ENCODE measurements at regions not wholly inside any gene's neighbourhood (a gene's known extent, or its start where the extent isn't known, plus 50 kb on each side); places are given as distances from the start of the nearest gene placed in this dataset.
"Not testable (repeated sequence)": the region's sequence is repeated elsewhere in the genome, so short reads cannot be mapped to it uniquely, and the experiment has no call there.

DNA sequence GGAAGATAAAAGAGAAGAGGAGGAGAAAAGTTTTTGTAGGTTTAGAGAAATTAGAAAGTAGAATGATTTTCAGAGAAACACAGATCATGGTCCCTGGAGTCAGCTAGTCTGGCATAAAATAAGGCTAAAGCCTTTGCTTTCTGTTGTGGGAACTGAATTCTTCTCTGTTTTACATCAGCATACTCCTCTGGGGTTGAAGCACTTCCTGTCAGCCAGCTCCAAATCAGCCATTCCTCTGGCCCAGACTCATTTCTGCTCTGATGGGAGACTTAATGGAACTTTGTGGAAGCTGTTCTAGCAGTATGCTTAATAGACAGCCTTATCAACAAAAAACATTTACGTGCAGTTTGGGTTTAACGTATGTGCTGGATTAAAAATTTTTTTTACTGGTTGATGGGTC lies 143.2 kb downstream of the HMHB1 start:
- DNase-seq = peak; percentile 61

DNA sequence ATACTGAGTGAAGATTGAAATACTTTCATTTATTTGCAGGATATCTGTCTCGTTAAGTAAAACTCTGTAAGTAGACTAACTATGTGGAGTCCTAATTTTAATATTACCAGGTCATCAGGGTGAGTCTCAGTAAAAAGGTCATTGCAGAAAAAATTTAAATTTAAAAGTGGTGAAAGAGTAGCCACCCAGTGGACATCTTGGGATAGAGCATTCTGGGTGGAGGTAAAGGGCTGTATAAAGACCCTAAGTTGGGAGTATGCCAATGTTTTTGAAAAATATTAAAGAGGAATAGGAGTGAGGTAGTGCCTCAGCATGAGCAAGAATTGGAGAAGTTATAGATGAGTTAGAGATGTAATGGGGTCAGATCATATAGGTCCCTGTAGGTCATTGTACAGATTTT lies 145.5 kb downstream of the HMHB1 start:
- no peak for DNase-seq

DNA sequence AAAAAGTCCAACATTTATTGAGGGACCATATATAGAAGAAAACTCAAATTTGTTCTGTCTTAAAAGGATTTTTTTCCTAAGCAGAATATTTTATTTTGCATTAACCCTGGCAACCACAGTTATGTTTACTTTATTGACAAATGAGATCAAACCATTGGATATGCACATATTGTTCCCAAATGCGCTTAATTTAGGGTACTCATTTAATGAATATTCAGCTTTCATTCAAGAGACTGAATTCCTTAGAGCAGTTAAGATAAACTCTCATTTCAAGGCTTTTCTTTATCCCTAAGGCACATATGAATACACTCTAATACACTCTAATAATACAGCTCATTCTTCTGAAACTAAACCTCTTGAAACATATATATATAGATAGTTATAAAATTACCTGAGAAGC lies 150.2 kb downstream of the HMHB1 start:
- DNase-seq = no peak

DNA sequence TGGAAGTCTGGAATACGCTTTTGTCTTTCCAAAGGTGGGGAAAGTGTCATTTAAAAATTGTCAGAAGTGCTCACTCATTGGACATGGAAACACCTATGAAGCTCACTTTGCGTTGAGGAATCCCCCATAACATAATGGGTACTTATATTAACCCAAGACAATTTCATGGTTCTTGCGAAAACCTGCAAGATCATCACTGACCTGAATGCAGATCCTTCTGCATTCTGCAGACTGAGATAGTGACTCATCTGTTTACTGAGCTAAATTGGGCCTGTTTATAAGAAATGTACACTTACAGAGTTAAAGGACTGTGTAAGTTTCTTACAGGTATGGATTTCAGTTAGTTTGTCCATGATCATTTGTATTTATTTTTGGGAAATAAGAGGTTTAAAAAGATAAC lies 153.0 kb downstream of the HMHB1 start:
- no peak for DNase-seq

DNA sequence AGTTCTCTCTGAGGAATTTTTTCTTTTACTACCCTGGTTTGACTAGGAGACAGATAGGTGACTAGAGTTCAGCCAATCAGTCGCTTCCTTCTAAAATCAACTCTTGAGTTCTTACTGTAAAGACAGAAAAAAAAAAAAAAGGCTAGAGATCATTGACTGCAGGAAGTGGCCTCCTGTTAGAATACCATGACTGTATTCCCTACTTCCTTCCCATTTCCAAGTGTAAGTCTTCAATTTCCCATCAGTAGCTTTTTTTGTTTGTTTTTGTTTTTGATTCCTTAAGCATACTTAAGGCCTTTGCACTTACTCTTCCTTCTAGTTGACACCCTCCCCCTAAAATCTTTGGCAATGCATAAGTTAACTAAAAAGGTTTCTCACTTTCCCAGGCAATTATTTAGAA lies 154.3 kb downstream of the HMHB1 start:
- DNase-seq = no peak

DNA sequence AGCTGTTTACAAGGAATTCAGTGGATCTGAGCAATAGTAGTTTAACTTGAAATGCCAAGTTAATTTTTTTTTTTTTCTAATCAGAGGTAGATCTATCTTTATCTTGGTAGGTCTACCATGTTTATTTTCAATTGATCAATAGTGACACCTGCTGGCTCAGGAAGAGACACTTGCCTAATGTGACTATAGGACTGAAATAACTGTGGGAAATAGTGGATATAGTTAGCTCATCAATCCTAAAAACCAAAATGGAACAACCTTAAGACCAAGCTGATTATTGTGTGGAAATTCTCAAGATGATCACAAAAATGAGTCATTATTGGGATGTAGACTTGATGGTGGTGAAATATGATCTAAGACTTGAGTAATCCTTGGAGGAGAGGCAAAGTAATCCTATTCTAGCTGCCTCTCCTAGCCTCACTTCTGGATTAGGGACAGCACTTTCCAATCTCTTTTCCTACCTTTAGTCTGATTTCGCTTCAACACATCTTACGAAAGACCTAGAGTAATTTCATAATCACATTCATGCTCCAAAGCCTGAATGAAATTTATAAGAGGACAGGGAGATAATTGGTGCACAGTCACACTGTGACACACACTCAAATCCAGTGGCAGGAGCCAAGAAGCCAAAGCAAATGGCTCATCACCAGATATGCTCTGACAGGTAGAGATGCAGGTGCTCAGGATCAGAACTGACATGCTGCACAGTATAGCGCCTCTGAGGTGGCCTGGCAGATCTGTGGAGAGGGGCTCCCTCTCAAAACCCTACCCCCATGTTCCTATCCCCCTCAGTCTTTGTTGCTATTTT lies 156.3 kb downstream of the HMHB1 start:
- DNase-seq = peak; percentile 34

DNA sequence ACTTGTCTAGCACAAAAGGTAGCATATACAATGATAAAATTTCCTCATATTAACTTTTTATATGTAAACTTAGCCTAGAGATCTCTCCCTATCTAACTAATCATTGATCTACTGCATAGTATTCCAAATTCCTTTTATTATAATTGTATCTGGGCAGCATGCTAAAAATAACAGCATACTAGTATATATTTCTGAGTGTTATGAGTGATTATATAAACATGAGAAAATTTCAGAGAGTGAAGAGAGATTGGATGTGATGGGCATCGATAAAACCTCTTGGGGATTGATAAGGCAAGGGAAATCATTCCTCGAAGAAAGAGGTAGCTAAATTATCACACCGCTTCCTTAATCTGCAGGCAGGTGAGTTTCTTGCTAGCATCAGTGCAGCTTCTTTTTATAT lies 158.2 kb downstream of the HMHB1 start:
- no peak for DNase-seq

DNA sequence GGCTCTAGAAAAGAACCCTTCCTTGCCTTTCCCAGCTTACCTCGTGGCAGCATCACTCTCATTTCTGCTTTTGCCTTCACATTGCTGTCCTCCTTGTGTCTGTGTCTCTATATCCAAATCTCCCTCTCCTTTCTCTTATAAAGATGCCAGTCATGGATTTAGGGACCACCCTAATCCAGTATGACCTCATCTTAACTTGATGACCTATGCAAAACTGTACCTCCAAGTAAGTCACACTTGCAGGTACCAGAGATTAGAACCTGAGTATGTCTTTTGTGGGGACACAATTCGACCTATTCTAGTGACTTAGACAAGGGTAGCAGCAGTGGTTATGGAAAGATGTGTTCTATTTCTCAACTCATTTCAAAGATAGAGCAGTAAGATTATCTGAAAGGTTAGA lies 160.1 kb downstream of the HMHB1 start:
- no peak for DNase-seq

DNA sequence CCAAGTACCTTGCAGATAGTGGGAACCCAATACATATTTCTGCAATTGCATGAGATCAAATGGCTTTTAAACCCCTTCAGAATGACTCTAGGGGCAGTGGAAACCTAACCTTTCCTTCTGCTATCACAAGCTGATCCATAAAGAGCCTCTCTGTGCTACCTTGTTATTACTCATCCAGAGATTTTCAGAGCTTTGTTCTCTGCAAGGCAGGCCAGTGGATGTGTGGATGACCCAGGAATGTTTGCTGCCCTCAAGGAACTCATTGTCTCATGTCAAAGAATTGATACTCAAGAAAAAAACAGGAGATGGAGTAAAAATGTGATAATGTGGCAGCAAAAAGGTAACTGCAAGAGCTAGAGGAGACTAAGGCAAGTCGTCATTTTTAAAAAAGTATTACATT lies 164.1 kb downstream of the HMHB1 start:
- no peak for DNase-seq

DNA sequence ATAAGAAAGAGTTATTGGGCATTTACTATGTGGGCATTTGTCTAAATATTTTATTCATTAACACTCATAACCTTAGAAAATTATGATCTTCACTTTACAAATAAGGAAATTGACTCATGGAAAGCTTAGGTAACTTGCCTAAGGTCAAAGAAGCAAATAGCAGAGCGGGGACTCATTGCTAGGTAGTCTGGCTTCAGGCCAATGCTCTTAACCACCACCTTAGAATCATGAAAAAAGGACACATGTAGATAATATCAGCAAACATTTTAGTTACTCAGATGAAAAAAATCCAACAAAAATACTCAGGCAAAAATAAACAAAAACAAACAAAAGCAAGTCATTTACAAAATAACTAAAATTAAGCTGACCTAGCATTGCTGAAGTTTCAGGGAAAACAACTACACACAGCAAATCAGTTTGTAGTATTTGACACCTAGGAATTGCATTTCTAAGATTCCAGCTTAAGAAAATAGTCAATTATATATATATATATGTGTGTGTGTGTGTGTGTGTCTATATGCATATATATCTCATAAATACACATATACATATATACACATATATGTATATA lies 166.0 kb downstream of the HMHB1 start:
- no peak for DNase-seq

DNA sequence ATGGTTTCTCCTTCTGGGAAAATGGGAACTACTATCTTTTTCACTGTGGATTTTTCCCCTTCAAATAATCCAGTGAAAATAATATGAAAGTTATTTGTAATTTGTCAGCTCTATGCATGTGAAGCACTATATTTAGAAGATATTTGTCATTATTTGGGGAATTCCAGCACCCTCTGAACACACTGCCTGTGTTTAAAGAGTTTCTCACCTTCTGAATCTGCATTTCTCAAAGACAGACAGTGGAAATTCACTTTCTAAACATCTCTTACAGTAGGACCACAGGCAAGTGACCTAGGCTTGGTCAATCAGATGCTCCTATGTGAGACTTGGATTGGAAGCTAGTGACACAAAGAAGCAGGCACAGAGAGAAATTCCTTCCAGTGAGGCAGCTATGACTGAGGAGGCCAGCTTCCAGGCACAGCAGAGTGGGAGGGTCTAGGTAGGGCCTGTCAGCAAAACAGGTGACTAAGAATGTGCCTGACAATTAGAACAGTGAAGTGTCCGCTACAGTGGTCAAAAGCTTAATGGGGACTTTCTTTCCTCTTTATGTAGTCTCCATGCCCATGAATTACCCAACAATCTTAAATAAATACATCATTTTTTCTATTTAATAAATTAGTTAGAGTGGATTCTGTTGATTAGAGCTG lies 167.2 kb downstream of the HMHB1 start:
- no peak for DNase-seq

DNA sequence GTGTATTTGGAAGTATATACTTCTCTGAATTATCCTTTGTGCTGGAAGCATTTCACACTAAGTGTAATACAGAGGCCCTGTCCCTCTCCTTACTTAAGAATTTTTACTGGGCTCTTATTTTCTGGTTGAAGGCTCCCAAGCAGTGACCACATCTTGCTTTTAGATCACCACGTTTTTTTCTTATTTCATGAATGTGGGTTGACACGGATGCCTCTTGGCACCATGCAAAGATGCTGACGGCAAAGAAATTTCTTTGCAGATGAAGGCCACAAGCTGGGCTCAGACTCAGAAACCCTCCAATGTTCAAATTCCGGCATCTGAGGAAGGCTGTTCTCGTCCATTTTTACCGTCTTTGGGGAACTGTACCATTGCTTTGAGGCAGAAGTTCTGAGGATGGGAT lies 168.5 kb downstream of the HMHB1 start:
- DNase-seq = no peak

DNA sequence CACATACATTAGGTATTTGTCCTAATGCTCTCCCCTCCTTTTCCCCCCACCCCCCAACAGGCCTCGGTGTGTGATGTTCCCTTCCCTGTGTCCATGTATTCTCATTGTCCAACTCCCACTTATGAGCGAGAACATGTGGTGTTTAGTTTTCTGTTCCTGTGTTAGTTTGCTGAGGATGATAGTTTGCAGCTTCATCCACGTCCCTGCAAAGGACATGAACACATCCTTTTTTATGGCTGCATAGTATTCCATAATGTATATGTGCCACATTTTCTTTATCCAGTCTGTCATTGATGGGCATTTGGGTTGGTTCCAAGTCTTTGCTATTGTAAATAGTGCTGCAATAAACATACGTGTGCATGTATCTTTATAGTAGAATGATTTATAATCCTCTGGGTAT lies 171.0 kb downstream of the HMHB1 start:
- DNase-seq = not testable (repeated sequence)

DNA sequence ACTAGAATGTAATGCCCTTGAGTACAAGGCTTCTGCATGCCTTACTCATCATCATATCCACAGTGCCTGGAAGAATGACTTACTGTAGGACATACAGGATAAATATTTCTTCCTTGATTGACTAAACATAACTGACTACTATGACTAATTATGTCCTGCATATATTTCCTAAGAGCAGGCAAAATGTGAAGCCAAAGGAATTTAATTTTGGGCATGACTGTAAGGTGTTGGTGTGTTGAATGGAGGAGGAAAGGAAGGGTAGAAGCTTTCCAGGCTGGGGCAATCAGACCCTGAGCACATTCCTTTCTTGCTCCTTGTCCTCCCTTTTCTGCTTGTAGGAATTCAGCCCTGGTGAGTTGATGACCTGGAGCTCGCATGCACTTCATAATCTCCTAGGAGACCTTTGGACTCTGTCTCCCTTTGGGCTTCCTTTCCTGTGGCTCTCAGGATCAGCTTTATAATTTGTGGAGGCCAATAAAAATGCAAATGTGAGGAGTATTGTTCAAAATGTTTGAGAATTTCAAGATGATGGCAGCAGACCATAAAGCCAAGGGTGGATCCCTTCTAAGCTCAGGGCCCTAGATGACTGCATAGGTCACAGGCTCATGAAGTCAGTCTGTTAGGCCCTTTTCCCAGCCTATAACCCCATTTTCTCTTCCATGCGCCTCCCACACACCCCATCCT lies 174.0 kb downstream of the HMHB1 start:
- DNase-seq = no peak

DNA sequence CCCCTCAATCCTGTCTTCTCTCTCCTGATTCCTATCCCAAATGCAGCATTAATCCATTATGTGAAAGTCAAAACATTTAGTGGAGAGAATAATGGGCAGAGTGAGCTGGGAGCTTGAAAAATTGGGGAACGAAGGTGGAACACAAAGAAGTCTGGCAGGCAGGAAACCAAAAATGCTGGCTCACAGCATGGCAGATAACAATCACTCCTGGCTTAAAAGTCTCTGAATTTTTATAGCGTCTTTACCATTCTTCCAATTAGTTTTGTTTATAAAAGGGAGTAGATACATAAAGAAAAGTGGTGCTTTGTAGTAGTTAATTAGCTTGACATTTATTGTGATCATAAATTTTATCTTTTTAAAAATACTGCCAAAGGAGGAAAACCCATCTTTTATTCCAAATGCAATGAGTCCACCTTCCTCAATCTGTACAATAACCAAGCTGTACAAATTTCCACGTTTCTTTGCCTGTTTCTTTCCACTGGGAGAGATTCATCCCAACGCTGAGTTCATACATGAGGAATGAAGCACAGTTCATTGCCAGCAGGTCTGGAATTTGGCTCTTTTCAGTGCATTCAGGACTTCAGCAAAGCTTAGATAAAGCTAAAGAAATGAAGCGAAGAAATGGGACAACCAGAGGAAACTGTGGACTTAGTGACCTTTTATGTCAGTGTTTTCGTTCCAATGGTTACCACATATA lies 174.7 kb downstream of the HMHB1 start:
- peak; percentile 85 for DNase-seq

DNA sequence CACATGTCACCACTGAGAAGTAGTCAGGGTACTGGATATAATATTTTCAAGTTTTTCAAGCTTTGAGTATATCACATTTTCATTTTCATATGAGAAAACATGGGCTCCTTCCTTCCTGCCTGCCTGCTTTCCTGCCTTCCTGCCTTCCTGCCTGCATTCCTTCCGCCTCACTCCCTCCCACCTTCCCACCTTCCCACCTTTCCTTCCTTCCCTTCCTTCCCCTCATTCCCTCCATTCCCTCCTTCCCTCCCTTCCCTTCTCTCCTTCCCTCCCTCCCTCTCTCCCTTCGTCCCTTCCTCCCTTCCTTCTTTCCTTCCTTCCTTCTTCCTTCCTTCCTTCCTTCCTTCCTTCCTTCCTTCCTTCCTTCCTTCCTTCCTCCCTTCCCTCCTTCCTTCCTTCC lies 175.3 kb downstream of the HMHB1 start:
- DNase-seq = no peak

DNA sequence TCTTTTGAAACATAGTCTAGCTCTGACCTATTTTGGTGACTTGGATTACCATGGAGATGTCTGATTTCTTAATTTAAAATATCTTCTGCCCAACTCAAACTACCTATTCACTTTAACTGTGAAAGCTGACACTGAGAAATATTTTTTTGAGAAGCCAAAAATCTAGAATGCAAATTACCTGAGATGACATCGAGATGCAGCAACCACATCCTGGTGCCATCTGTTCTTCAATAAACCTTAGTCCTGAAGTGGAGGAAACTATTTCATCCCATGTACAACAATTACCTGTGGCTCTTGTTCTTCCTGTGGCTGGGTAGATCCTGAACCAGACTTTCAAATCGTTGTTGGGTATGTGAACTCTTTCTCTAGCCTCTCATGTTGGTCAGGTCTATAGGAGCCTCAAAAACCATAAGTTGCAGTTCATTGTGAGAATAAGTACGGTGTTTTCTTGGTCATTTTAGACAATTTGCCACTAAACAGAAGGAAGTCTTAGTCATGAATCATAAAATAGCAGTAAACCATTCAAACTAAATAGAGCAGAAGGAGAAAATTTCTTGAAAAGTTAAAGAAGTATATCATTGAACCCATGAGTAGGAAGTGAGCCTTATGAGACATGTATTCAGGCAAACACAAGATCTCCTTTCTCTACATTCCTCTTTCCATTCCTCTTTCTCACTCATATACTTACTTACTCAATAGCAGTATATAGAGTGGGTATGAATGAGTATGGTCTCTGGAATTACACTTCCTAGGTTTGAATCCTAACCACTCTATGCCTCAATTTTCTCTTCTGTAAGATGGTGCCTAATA lies 176.0 kb downstream of the HMHB1 start:
- no peak for DNase-seq

DNA sequence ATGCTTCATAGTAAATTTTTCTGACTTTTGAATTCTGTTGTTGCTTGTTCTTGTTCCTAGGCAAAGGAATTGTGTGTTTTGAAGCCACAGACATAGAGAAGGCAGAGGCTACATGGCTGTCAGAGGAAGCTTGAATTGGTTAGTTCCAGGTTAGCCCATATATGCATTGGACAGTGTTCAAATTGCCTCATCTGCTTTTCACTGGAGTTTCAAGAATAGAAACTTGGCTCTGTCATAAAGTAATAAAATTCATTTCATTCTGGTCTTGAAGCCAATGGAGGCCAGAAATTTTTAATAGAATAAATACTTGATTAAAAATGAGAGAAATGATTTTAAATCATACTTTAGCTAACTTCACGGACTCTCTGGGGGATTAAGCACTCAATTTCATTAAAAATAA lies 178.0 kb downstream of the YIPF5 start:
- peak; percentile 56 for DNase-seq

DNA sequence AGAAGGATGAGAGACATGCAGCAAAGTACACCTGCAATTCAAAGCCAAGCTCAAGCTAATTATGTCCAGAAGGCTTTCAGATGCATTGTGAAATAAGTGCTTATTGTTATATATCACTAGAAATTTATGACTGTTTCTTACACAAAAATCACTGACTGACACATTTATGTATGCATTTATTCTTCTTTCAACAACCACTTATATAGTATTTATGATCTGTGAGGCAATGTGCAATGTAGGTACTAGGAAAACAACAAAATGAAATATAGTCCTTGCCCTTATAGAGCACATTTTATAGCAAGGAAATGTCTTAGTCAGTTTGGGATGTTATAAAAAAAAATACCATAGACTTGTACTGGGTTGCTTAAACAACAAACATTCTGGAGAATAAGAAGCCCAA lies 167.6 kb downstream of the YIPF5 start:
- no peak for DNase-seq

DNA sequence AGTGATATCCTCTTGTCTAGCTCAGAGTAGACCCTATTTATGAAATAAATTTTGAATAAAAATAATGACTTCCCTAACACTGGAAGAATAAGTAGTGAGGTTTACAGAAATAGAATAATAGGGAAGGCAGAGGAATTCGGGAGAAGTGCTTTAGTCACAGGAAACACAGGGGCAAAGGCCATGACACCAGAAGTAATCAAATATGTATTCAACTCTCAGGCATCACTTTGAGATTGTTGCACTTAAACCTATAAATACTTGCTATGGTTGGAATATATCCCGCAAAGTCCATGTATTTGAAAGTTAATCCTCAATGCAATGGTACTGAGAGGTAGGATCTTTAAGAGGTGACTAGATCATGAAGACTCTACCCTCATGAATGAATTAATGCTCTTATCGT lies 166.8 kb downstream of the YIPF5 start:
- DNase-seq = no peak

DNA sequence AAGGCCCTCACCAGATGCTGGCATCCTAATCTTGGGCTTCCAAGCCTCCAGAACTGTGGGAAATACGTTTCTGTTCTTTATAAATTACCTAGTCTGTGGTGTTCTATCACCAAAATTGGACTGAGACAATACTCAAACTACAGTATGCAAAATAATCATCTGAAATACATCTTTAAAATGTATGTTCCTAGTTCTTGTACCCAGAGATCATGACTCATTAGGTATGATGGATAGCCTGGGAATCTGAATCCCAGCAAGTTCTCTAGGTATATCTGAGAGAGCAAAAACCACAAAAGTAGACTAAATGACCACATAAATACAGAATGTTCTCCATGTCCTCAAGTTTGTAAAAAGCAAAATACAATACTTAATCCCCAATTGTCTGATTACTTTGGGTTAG lies 166.3 kb downstream of the YIPF5 start:
- no peak for DNase-seq

DNA sequence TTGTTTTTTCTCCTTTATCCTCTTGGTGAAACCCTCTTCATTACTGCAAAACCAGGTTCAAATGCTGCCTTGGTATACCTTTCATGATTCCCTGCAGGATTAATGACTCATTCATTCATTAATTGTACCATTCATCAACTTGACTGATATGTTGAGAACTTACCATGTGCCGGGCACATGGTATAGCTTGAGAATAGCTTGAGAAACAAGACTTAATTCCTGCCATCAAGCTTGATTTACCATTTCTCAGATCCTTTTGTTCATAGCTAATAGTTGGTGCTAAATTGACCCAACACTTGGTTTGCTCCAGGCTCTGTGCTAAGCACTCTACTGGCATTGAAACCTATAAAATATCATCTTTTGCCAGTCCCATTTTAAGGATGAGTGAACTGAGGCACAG lies 165.7 kb downstream of the YIPF5 start:
- DNase-seq = no peak

Data from hindlimb muscle (tissue), 1 donor.